GM12878 (cell line): ENCODE measurements at regions not wholly inside any gene's neighbourhood (a gene's known extent, or its start where the extent isn't known, plus 50 kb on each side); places are given as distances from the start of the nearest gene placed in this dataset.

ENCODE experiments used
- ATAC-seq: fragments of 200-7000 bp; cut with Tn5 transposase; 3 replicates; pipeline ENCODE4 v1.9.1; 2020; ENCODE audit warnings: mild to moderate bottlenecking, moderate library complexity
- BruUV-seq: library from RNA; stranded (reverse); fragments of 400-500 nt; replicated peaks from 2 replicates; lab custom pipeline; 2021; lab: Mats Ljungman, UMichigan
- CTCF ChIA-PET: fragments of 300-600 bp; sonication (Branson Sonifier 250); formaldehyde crosslinking; extraction: SDS; loops from one replicate; lab custom pipeline; 2021; ENCODE audit warnings: inconsistent platforms; lab: Yijun Ruan, JAX
- POLR2A ChIA-PET: fragments of 350-600 bp; formaldehyde crosslinking; extraction: SDS; loops from one replicate; lab custom pipeline; 2021; ENCODE audit warnings: inconsistent platforms; lab: Charles Lee
- RAD21 ChIA-PET: fragments of 300-600 bp; sonication (Branson Sonifier 250); formaldehyde crosslinking; loops from one replicate; lab custom pipeline; 2023; ENCODE audit warnings: antibody characterized with exemption; ENCODE audit not compliant: unreplicated experiment; lab: Charles Lee
- SMC1A ChIA-PET: fragments of 300-600 bp; sonication (Branson Sonifier 250); formaldehyde crosslinking; loops from one replicate; lab custom pipeline; 2023; ENCODE audit not compliant: unreplicated experiment, uncharacterized antibody; lab: Charles Lee
- DNase-seq: peaks from one replicate; pipeline ENCODE4 v3.0.0-alpha.2; 2011; ENCODE audit warnings: low read depth, low spot score
- FAIRE-seq: peaks from 3 replicates; lab custom pipeline; 2011; peaks lifted over from hg19 to GRCh38; lab: Jason Lieb, UNC
- H2AFZ ChIP-seq: 2 replicates; pipeline ENCODE4 v1.6.0; 2011; ENCODE audit warnings: low read depth, low read length, control low read depth; ENCODE audit not compliant: control insufficient read depth
- H3K27ac ChIP-seq: 2 replicates; pipeline ENCODE4 v1.5.1; 2011; ENCODE audit warnings: control low read depth; ENCODE audit not compliant: control insufficient read depth, insufficient read depth
- H3K27me3 ChIP-seq, 2 experiments: replicated peaks in 1 of 2; 2 replicates each; pipeline versions ENCODE4 v1.6.0 to v1.6.1; 2011; ENCODE audit warnings: low read length in 1 of 2; ENCODE audit not compliant: control insufficient read depth in 2 of 2, insufficient read depth in 2 of 2
- H3K36me3 ChIP-seq, 2 experiments: 2 replicates each; pipeline ENCODE4 v1.5.1; 2011; ENCODE audit warnings: low read length in 1 of 2; ENCODE audit not compliant: control insufficient read depth in 2 of 2, insufficient read depth in 2 of 2
- H3K4me1 ChIP-seq: 2 replicates; pipeline ENCODE4 v1.6.1; 2011; ENCODE audit warnings: mild to moderate bottlenecking, low read length, moderate library complexity, mixed read lengths; ENCODE audit not compliant: control insufficient read depth, insufficient read depth
- H3K4me2 ChIP-seq: 2 replicates; pipeline ENCODE4 v1.6.0; 2011; ENCODE audit warnings: control low read depth; ENCODE audit not compliant: control insufficient read depth, insufficient read depth
- H3K4me3 ChIP-seq: fragments of 200-600 bp; sonication (generic); 2 replicates; pipeline ENCODE4 v1.5.1; 2016
- H3K79me2 ChIP-seq: 2 replicates; pipeline ENCODE4 v1.6.0; 2011; ENCODE audit warnings: low read length; ENCODE audit not compliant: control insufficient read depth, insufficient read depth
- H3K9ac ChIP-seq: 2 replicates; pipeline ENCODE4 v1.8.0; 2011; ENCODE audit warnings: low read length, control low read depth, mixed read lengths; ENCODE audit not compliant: control insufficient read depth, insufficient read depth
- H3K9me3 ChIP-seq: replicated peaks from 3 replicates; pipeline ENCODE4 v1.5.1; 2011; ENCODE audit warnings: mild to moderate bottlenecking, low read length; ENCODE audit not compliant: control insufficient read depth, insufficient read depth
- H4K20me1 ChIP-seq: 2 replicates; pipeline ENCODE4 v1.6.0; 2011; ENCODE audit not compliant: control insufficient read depth, insufficient read depth
- ATF3 ChIP-seq: IDR thresholded peaks from 2 replicates; pipeline ENCODE4 v1.6.1; 2011; ENCODE audit warnings: low read depth, mild to moderate bottlenecking, low read length, moderate library complexity, borderline replicate concordance; ENCODE audit errors: extremely low read depth
- BHLHE40 ChIP-seq, 2 experiments: fragments of 450-650 bp in 1 of 2; IDR thresholded peaks; 2 replicates each; pipeline ENCODE4 v1.6.1; 2011 to 2017; ENCODE audit warnings: low read depth in 2 of 2, borderline replicate concordance in 1 of 2, improper control_type of control experiment in 1 of 2, low read length in 1 of 2, mild to moderate bottlenecking in 1 of 2
- BMI1 ChIP-seq: fragments of 450-650 bp; IDR thresholded peaks from 2 replicates; pipeline ENCODE4 v1.6.1; 2016; ENCODE audit warnings: mild to moderate bottlenecking, moderate library complexity, borderline replicate concordance
- BRCA1 ChIP-seq: IDR thresholded peaks from 2 replicates; pipeline ENCODE4 v1.6.1; 2011; ENCODE audit warnings: low read depth, low read length, improper control_type of control experiment
- E2F8 ChIP-seq: fragments of 450-650 bp; IDR thresholded peaks from 2 replicates; pipeline ENCODE4 v1.6.1; 2018; ENCODE audit warnings: mild to moderate bottlenecking, low read depth, moderate library complexity; ENCODE audit not compliant: partially characterized antibody
- E4F1 ChIP-seq: fragments of 450-650 bp; IDR thresholded peaks from 2 replicates; pipeline ENCODE4 v1.6.1; 2018; ENCODE audit warnings: borderline replicate concordance, mild to moderate bottlenecking; ENCODE audit not compliant: partially characterized antibody
- EGR1 ChIP-seq, 2 experiments: IDR thresholded peaks; 1 replicate in 1 of 2; 2 replicates in 1 of 2; pipeline ENCODE4 v1.6.1; 2011 to 2012; ENCODE audit warnings: low read depth in 2 of 2, low read length in 2 of 2, borderline replicate concordance in 1 of 2, mild to moderate bottlenecking in 1 of 2, moderate library complexity in 1 of 2
- ELK1 ChIP-seq: IDR thresholded peaks from 2 replicates; pipeline ENCODE4 v1.6.1; 2012; ENCODE audit warnings: low read depth, low read length, improper control_type of control experiment
- EZH2 ChIP-seq: IDR thresholded peaks from 2 replicates; pipeline ENCODE4 v1.6.1; 2012; ENCODE audit warnings: low read depth, mild to moderate bottlenecking, control low read depth, inconsistent platforms, low read length, borderline replicate concordance; ENCODE audit not compliant: control insufficient read depth
- FOS ChIP-seq: IDR thresholded peaks from 3 replicates; pipeline ENCODE4 v1.6.1; 2011; ENCODE audit warnings: borderline replicate concordance; ENCODE audit not compliant: insufficient read length; ENCODE audit errors: extremely low read depth
- POLR2AphosphoS5 ChIP-seq: IDR thresholded peaks from 2 replicates; pipeline ENCODE4 v1.6.1; 2011; ENCODE audit warnings: mild to moderate bottlenecking, low read length, inconsistent platforms
- RFX5 ChIP-seq: IDR thresholded peaks from 2 replicates; pipeline ENCODE4 v1.6.1; 2011; ENCODE audit warnings: low read depth, low read length, improper control_type of control experiment
- SPI1 ChIP-seq: IDR thresholded peaks from 2 replicates; pipeline ENCODE4 v1.6.1; 2011; ENCODE audit warnings: low read depth, mild to moderate bottlenecking, low read length, moderate library complexity, borderline replicate concordance; ENCODE audit not compliant: insufficient read depth
- SUZ12 ChIP-seq: fragments of 200-600 bp; sonication (generic); IDR thresholded peaks from one replicate; pipeline ENCODE4 v1.6.1; 2018; ENCODE audit warnings: antibody characterized with exemption, mild to moderate bottlenecking; ENCODE audit not compliant: unreplicated experiment
- TCF7 ChIP-seq: IDR thresholded peaks from 2 replicates; pipeline ENCODE4 v1.6.1; 2014; ENCODE audit warnings: antibody characterized with exemption, borderline replicate concordance
- WRNIP1 ChIP-seq: IDR thresholded peaks from 2 replicates; pipeline ENCODE4 v1.6.1; 2011; ENCODE audit warnings: low read depth, low read length, improper control_type of control experiment, borderline replicate concordance
- WGBS: methylation state at CpG from one replicate; pipeline ENCODE4 v1.1.6; 2016; ENCODE audit warnings: low lambda C conversion rate; ENCODE audit not compliant: insufficient replicate concordance, insufficient coverage; ENCODE audit errors: missing lambda C conversion rate; 5-methylcytosine and 5-hydroxymethylcytosine counted together
- in situ Hi-C: fragments of 300-500 bp; cut with MboI; formaldehyde crosslinking; loops from 9 replicates; pipeline ENCODE4 v1.14.3; 2018; ENCODE audit warnings: mixed read lengths
- intact Hi-C: fragments of 100-400 bp; cut with micrococcal nuclease; formaldehyde crosslinking; loops from one replicate; pipeline ENCODE4 v1.14.2; 2022; ENCODE audit not compliant: unreplicated experiment

GRCh38 chr13:52933099-52933498 is 84.7 kb upstream of the PCDH8 start:
- Histone ChIP-seq H2AFZ (no peak overlapping the region), H4K20me1 (no peaks in the 10 kb centered on the region), H3K4me1 (no peaks in the 10 kb centered on the region), H3K9me3 (no peaks in the 10 kb centered on the region), H3K79me2 (no peaks in the 10 kb centered on the region), H3K27me3 (no peaks in the 10 kb centered on the region; a peak in 1 of 4 replicates), H3K9ac (no peak overlapping the region), H3K4me2 (no peak overlapping the region), H3K36me3 (no peaks in the 10 kb centered on the region), H3K4me3 (no peak overlapping the region), H3K27ac (no peak overlapping the region)
- ChIA-PET SMC1A (no interaction called here), RAD21 (no interaction called here), CTCF (interaction anchor here (1.0 kb wide), 1 partner anchor 35 kb away, joined by 3 read pairs; no protein-coding TSS in a partner anchor), POLR2A (no interaction called here)
- intact Hi-C loops: no loop called here
- TF ChIP-seq FOS (no peak), EZH2 (no peak), RFX5 (no peak), EGR1 (IDR thresholded peaks at IDR 0.05; ENCODE audit: borderline replicate concordance in 1 of 2, low read depth in 2 of 2, low read length in 2 of 2) (no peak), BMI1 (no peak), BRCA1 (no peak), SPI1 (no peak), E2F8 (no peak), TCF7 (no peak), BHLHE40 (IDR thresholded peaks at IDR 0.05; ENCODE audit: borderline replicate concordance in 1 of 2, low read depth in 2 of 2, low read length in 1 of 2) (no peak), E4F1 (no peak), SUZ12 (no peak), ELK1 (no peak), WRNIP1 (no peak), ATF3 (no peak), POLR2AphosphoS5 (no peak)
- no peak for DNase-seq
- BruUV-seq: no TSS peak
- in situ Hi-C loops: no loop called here
- FAIRE-seq: no peak
- WGBS: 31% methylated on average over 7 of the region's 7 CpGs
- no peak for ATAC-seq
